HEK293 (cell line): ENCODE measurements at regions not wholly inside any gene's neighbourhood (a gene's known extent, or its start where the extent isn't known, plus 50 kb on each side); places are given as distances from the start of the nearest gene placed in this dataset.

Experiments
- CTCF ChIA-PET: fragments of 350-600 bp; formaldehyde crosslinking; extraction: SDS; loops from one replicate; lab custom pipeline; 2021; ENCODE audit warnings: antibody characterized with exemption; lab: Yijun Ruan, JAX
- POLR2A ChIA-PET: fragments of 300-600 bp; formaldehyde crosslinking; extraction: SDS; loops from one replicate; lab custom pipeline; 2020; ENCODE audit warnings: antibody characterized with exemption, inconsistent platforms; lab: Yijun Ruan, JAX
- H3K27ac ChIP-seq: fragments of 200-500 bp; sonication (Bioruptor generic); 2 replicates; pipeline ENCODE4 v1.5.1; 2014; ENCODE audit warnings: low read depth, low read length, control low read depth, inconsistent platforms; ENCODE audit errors: extremely low read depth
- H3K36me3 ChIP-seq, 2 experiments: fragments of 200-500 bp in 1 of 2; sonication (Bioruptor generic) in 1 of 2; 1 replicate in 1 of 2; 2 replicates in 1 of 2; pipeline ENCODE4 v1.5.1; 2014 to 2017; ENCODE audit warnings: inconsistent platforms in 2 of 2, low read length in 2 of 2; ENCODE audit not compliant: control insufficient read depth in 2 of 2, insufficient read depth in 1 of 2
- H3K4me1 ChIP-seq: fragments of 200-500 bp; sonication (Bioruptor generic); 2 replicates; pipeline ENCODE4 v1.5.1; 2014; ENCODE audit warnings: mild to moderate bottlenecking, low read length, inconsistent platforms; ENCODE audit not compliant: control insufficient read depth, insufficient read depth
- H3K4me3 ChIP-seq: 2 replicates; pipeline ENCODE4 v1.5.1; 2011; ENCODE audit warnings: low read depth, mild to moderate bottlenecking, control low read depth, low read length, moderate library complexity
- H3K9me3 ChIP-seq: fragments of 200-500 bp; sonication (Bioruptor generic); 2 replicates; pipeline ENCODE4 v1.5.1; 2014; ENCODE audit warnings: low read depth, low read length, inconsistent platforms; ENCODE audit not compliant: control insufficient read depth, insufficient read depth
- AEBP2 ChIP-seq: fragments of 450-650 bp; formaldehyde crosslinking; IDR thresholded peaks from 2 replicates; pipeline ENCODE4 v1.5.1; 2016; ENCODE audit warnings: missing biosample characterization, missing genetic modification characterization, borderline replicate concordance
- ATF2 ChIP-seq: fragments of 450-650 bp; formaldehyde crosslinking; IDR thresholded peaks from 2 replicates; pipeline ENCODE4 v1.5.1; 2016; ENCODE audit warnings: missing biosample characterization, missing genetic modification characterization, low read depth
- CTCF ChIP-seq: fragments of 450-650 bp; formaldehyde crosslinking; IDR thresholded peaks from 2 replicates; pipeline ENCODE4 v1.5.1; 2016; ENCODE audit warnings: missing biosample characterization, missing genetic modification characterization
- GLIS2 ChIP-seq: fragments of 450-650 bp; formaldehyde crosslinking; IDR thresholded peaks from 2 replicates; pipeline ENCODE4 v1.5.1; 2016; ENCODE audit warnings: missing biosample characterization, missing genetic modification characterization
- KLF10 ChIP-seq: fragments of 450-650 bp; IDR thresholded peaks from 2 replicates; pipeline ENCODE4 v1.5.1; 2018; ENCODE audit warnings: missing biosample characterization, mild to moderate bottlenecking, missing genetic modification characterization
- MYNN ChIP-seq: fragments of 450-650 bp; formaldehyde crosslinking; IDR thresholded peaks from 2 replicates; pipeline ENCODE4 v1.5.1; 2016; ENCODE audit warnings: missing biosample characterization, missing genetic modification characterization, borderline replicate concordance
- PRDM4 ChIP-seq: fragments of 450-650 bp; formaldehyde crosslinking; IDR thresholded peaks from 2 replicates; pipeline ENCODE4 v1.5.1; 2017; ENCODE audit warnings: missing biosample characterization, missing genetic modification characterization
- PRDM6 ChIP-seq: fragments of 450-650 bp; formaldehyde crosslinking; IDR thresholded peaks from 2 replicates; pipeline ENCODE4 v1.5.1; 2017; ENCODE audit warnings: missing biosample characterization, missing genetic modification characterization
- REPIN1 ChIP-seq: fragments of 450-650 bp; formaldehyde crosslinking; IDR thresholded peaks from 2 replicates; pipeline ENCODE4 v1.5.1; 2017; ENCODE audit warnings: missing biosample characterization, missing genetic modification characterization, low read depth
- SALL2 ChIP-seq: fragments of 450-650 bp; formaldehyde crosslinking; IDR thresholded peaks from 2 replicates; pipeline ENCODE4 v1.5.0; 2017; ENCODE audit warnings: missing biosample characterization, mild to moderate bottlenecking, missing genetic modification characterization, borderline replicate concordance
- WT1 ChIP-seq: fragments of 450-650 bp; formaldehyde crosslinking; IDR thresholded peaks from 2 replicates; pipeline ENCODE4 v1.5.1; 2016; ENCODE audit warnings: missing biosample characterization, missing genetic modification characterization
- ZBTB7A ChIP-seq: fragments of 450-650 bp; formaldehyde crosslinking; IDR thresholded peaks from 2 replicates; pipeline ENCODE4 v1.5.1; 2016; ENCODE audit warnings: low read depth, missing biosample characterization, missing genetic modification characterization
- ZNF146 ChIP-seq: fragments of 450-650 bp; formaldehyde crosslinking; IDR thresholded peaks from 2 replicates; pipeline ENCODE4 v1.5.1; 2016; ENCODE audit warnings: missing biosample characterization, missing genetic modification characterization
- ZNF155 ChIP-seq: fragments of 450-650 bp; formaldehyde crosslinking; IDR thresholded peaks from 2 replicates; pipeline ENCODE4 v1.5.1; 2016; ENCODE audit warnings: missing biosample characterization, missing genetic modification characterization
- ZNF175 ChIP-seq: fragments of 450-650 bp; formaldehyde crosslinking; IDR thresholded peaks from 2 replicates; pipeline ENCODE4 v1.5.1; 2016; ENCODE audit warnings: missing biosample characterization, missing genetic modification characterization
- ZNF335 ChIP-seq: fragments of 450-650 bp; formaldehyde crosslinking; conservative IDR thresholded peaks from 2 replicates; pipeline ENCODE4 v1.5.1; 2016; ENCODE audit warnings: missing biosample characterization, missing genetic modification characterization
- ZNF518A ChIP-seq: fragments of 450-650 bp; formaldehyde crosslinking; conservative IDR thresholded peaks from 2 replicates; pipeline ENCODE4 v1.5.1; 2016; ENCODE audit warnings: low read depth, missing biosample characterization, missing genetic modification characterization
- ZNF658 ChIP-seq: fragments of 450-650 bp; formaldehyde crosslinking; IDR thresholded peaks from 2 replicates; pipeline ENCODE4; 2016; ENCODE audit warnings: missing biosample characterization, missing genetic modification characterization
- ZNF701 ChIP-seq: fragments of 450-650 bp; formaldehyde crosslinking; IDR thresholded peaks from 2 replicates; pipeline ENCODE4 v1.5.1; 2016; ENCODE audit warnings: missing biosample characterization, missing genetic modification characterization
- ZNF747 ChIP-seq: fragments of 450-650 bp; formaldehyde crosslinking; IDR thresholded peaks from 2 replicates; pipeline ENCODE4 v1.5.1; 2016; ENCODE audit warnings: missing biosample characterization, missing genetic modification characterization
- ZNF776 ChIP-seq: fragments of 450-650 bp; formaldehyde crosslinking; IDR thresholded peaks from 2 replicates; pipeline ENCODE4 v1.5.0; 2017; ENCODE audit warnings: missing biosample characterization, missing genetic modification characterization, borderline replicate concordance
- ZNF843 ChIP-seq: fragments of 450-650 bp; formaldehyde crosslinking; IDR thresholded peaks from 2 replicates; pipeline ENCODE4 v1.5.1; 2016; ENCODE audit warnings: missing biosample characterization, missing genetic modification characterization

- TF ChIP-seq ZNF843 (tag by site-specific recombination) (no peak), CTCF (no peak), WT1 (tag by site-specific recombination) (no peak), ZNF658 (tag by site-specific recombination) (no peak), ZNF701 (tag by site-specific recombination) (no peak), SALL2 (tag by site-specific recombination) (no peak), ZNF776 (no peak)
These were observed 382.2 kb upstream of the INTU start (continued) for GRCh38 chr4:127250577-127250976.

- CTCF ChIA-PET = interaction anchor here (0.5 kb wide), 1 partner anchor 256 kb away, joined by 3 read pairs; no protein-coding TSS in a partner anchor
These were observed 381.3 kb upstream of the INTU start for GRCh38 chr4:127251423-127251822.

More at GRCh38 chr4:127251423-127251822, 381.3 kb upstream of the INTU start:
- H3K36me3 ChIP-seq = no peaks in the 10 kb centered on the region
- TF ChIP-seq GLIS2 (tag by site-specific recombination) (no peak), ZNF175 (tag by site-specific recombination) (no peak), ZNF146 (no peak), MYNN (tag by site-specific recombination) (no peak), REPIN1 (tag by site-specific recombination) (no peak), ZBTB7A (tag by site-specific recombination) (no peak), ZNF518A (no peak), AEBP2 (tag by site-specific recombination) (no peak), ATF2 (tag by site-specific recombination) (no peak), ZNF335 (tag by site-specific recombination) (no peak), ZNF747 (tag by site-specific recombination) (no peak), PRDM4 (tag by site-specific recombination) (no peak), ZNF155 (tag by site-specific recombination) (no peak), PRDM6 (tag by site-specific recombination) (no peak), KLF10 (tag by site-specific recombination) (no peak)
- TF ChIP-seq, all 188 proteins: peak for 0
- Histone ChIP-seq H3K9me3 (no peaks in the 10 kb centered on the region), H3K4me3 (no peak overlapping the region), H3K4me1 (no peaks in the 10 kb centered on the region), H3K27ac (no peak overlapping the region)
- POLR2A ChIA-PET = no interaction called here
